Heart right ventricle (tissue), 16 donors: ENCODE measurements at regions not wholly inside any gene's neighbourhood (a gene's known extent, or its start where the extent isn't known, plus 50 kb on each side); places are given as distances from the start of the nearest gene placed in this dataset.

Source experiments
- ATAC-seq, 8 donors: fragments of 200-7000 bp; cut with Tn5 transposase; one replicate each; pipeline ENCODE4 v1.9.1; 2020; ENCODE audit warnings: mild to moderate bottlenecking in 8 of 8, moderate library complexity in 8 of 8, moderate number of reproducible peaks in 1 of 8
- DNase-seq, 2 donors: peaks; one replicate each; pipeline ENCODE4 v3.0.0-alpha.2; 2020
- H3K27ac ChIP-seq, 10 donors: fragments of 200-600 bp; sonication (generic) in 2 of 10; one replicate each; pipeline versions ENCODE4 v1.5.0 to v1.8.0; 2020 to 2022; ENCODE audit warnings: mild to moderate bottlenecking in 3 of 10
- H3K27me3 ChIP-seq, 7 donors: fragments of 200-600 bp; one replicate each; pipeline ENCODE4 v1.8.0; 2021 to 2022; ENCODE audit warnings: mild to moderate bottlenecking in 2 of 7
- H3K36me3 ChIP-seq, 9 donors: fragments of 200-600 bp; sonication (generic) in 1 of 9; one replicate each; pipeline versions ENCODE4 v1.5.0 to v1.8.0; 2020 to 2022; ENCODE audit warnings: mild to moderate bottlenecking in 2 of 9
- H3K4me1 ChIP-seq, 9 donors: fragments of 200-600 bp; sonication (generic) in 1 of 9; one replicate each; pipeline versions ENCODE4 v1.5.0 to v1.8.0; 2020 to 2022; ENCODE audit warnings: mild to moderate bottlenecking in 4 of 9
- H3K4me3 ChIP-seq, 10 donors: fragments of 200-600 bp; sonication (generic) in 2 of 10; one replicate each; pipeline versions ENCODE4 v1.5.0 to v1.8.0; 2020 to 2022; ENCODE audit warnings: mild to moderate bottlenecking in 7 of 10, moderate library complexity in 2 of 10
- H3K9me3 ChIP-seq, 11 donors: fragments of 200-600 bp in 10 of 11; sonication (generic) in 2 of 11; one replicate each; pipeline versions ENCODE4 v1.5.0 to v1.8.0; 2013 to 2022; ENCODE audit warnings: mild to moderate bottlenecking in 2 of 11, control low read depth in 1 of 11, moderate library complexity in 1 of 11
- CTCF ChIP-seq, 9 donors: fragments of 200-600 bp; sonication (generic) in 2 of 9; IDR thresholded peaks; one replicate each; pipeline versions ENCODE4 v1.5.0 to v1.8.0; 2021 to 2022; ENCODE audit warnings: antibody characterized with exemption in 9 of 9, mild to moderate bottlenecking in 5 of 9, moderate library complexity in 1 of 9
- WGBS, 2 donors: extraction: QIAGEN DNeasy Blood & Tissue Kit; methylation state at CpG; one replicate each; pipeline ENCODE4 v1.1.7; 2013; ENCODE audit warnings: inconsistent platforms in 1 of 2; 5-methylcytosine and 5-hydroxymethylcytosine counted together
- intact Hi-C, 10 donors: fragments of 100-400 bp; cut with DNase I; formaldehyde crosslinking; loops; one replicate each; pipeline versions ENCODE4 v1.11.1 to v1.14.2; 2022
- donor health status: Arrhythmogenic right ventricular cardiomyopathy.
- donor health status: ischemic (EF 13 %, LVEDD 7.1; RV severe dilation, severe dysfunction).
- donor health status: healthy with polysubstance abuse.
- donor health status: DM: no; HTN: yes; CAD: no.
- donor health status: DM: no; HTN: no; CAD: no.
- donor health status: ischemic (EF 25% LVEDD 6.9; RV normal size, moderate dysfunction).
- donor health status: ischemic (EF 25% LVEDD 5.7; RV mildly dilated, moderate dysfunction).
- donor health status: healthy.
- donor health status: DM: yes; HTN: yes; CAD: no.
- donor health status: Ischemic cardiomyopathy.
- donor health status: ischemic (EF 35%, LVEDD 5.7; RV mildly dilated, moderate dysfunction).
- donor health status: nonischemic (EF 11% LVEDD 7.7; RV severe dilation, severe dysfunction).
- donor health status: DM: yes; HTN: yes; CAD: no.
- donor health status: PGD.
- donor health status: ischemic (EF 29% LVEDD 5.4; RV normal size, mild dysfunction).
- donor health status: nonischemic (EF 23%, LVEDD 6.1; RV moderate dilation, normal function).

DNA sequence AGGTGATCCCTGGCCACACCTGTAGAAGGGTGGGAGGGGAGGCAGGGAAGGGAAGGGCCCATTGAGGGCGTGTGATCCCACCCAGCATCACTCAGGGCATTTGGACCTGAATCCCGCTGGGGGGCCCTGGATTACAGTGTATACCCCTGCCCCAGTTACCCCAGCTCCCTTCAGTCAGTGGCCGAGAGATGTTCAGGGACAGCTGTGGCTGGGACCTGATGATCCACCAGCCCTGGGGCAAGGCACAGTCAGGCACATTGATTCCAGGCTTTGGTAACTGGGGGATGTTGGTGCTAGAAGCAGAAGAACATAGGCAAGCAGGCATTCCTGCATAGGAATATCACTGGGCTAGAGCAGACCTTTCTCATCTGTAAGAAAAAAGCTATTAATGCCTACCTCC is 170.3 kb downstream of the FOXL1 start:
- WGBS, 2 donors = 77 to 78% methylated on average over 3 of the region's 3 CpGs
- Histone ChIP-seq H3K27me3 (peaks cover 0 to 5% (median 0%) of the 10 kb centered on the region in 7 donors), H3K4me3 (no peak overlapping the region), H3K4me1 (peaks cover 0 to 9% (median 0%) of the 10 kb centered on the region in 9 donors), H3K36me3 (no peaks in the 10 kb centered on the region), H3K27ac (no peak overlapping the region), H3K9me3 (no peaks in the 10 kb centered on the region)
- ATAC-seq (no peak), DNase-seq (no peak)
- no peak for TF ChIP-seq CTCF (IDR thresholded peaks at IDR 0.05)
- intact Hi-C loops = no loop called here

DNA sequence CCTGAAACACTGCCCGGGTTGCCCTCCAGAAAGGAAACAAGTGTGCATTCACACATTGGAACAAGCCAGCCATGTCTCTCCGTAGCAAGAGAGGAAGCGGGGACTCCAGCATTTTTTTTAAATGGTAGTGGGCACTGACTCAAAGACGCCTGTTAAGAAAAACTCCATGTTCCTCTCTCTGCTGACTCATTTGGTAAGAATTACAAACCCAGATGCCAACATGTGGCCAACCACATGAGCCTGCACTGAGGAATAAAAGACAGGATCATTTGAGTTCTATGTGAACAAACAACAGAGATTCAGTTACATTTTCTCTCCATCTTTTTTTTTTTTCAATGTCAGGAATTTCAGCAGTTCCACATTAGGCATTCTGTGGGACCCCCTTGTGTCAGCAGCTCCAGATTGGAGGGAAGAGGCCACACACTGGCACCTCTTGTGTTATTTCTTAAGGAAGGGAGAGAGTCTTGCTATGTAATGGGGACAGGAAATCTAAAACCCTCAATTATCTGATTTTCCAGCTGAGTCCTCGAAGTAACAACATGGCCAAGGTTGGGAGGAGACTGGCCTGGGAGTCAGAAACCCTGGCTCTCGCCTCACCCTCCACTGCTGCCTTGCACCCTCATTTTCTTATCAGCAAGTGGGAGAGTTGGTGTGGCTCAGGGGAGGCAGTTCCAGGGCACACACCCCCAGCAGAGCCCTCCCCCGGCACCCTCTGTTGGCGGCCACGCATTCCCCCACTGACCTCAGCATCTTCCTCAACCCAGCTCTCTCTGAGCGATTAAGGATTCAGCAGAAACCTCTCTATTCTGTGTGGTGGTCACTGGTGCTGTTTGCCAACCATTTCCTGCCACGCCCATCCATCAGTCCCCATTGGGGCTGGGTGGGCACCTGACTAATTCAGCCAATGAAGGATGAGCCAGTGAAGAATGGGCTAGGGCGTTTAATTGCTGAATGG is 173.0 kb downstream of the FOXL1 start:
- no peak for TF ChIP-seq CTCF (IDR thresholded peaks at IDR 0.05)
- ATAC-seq = no peak
- Histone ChIP-seq H3K36me3 (no peaks in the 10 kb centered on the region), H3K4me1 (peaks cover 0 to 15% (median 0%) of the 10 kb centered on the region in 9 donors), H3K27me3 (peaks cover 0 to 14% (median 2%) of the 10 kb centered on the region in 7 donors), H3K4me3 (no peak overlapping the region), H3K27ac (peak overlapping the region in 1 of 10 donors; percentile 1), H3K9me3 (no peaks in the 10 kb centered on the region)
- 80 to 87% methylated on average over 12 of the region's 12 CpGs for WGBS, 2 donors
- intact Hi-C loops = loop anchor here in 1 of 10 donors (10.0 kb wide), 1 partner anchor 67 kb away; no protein-coding TSS in a partner anchor
- no peak for DNase-seq

GRCh38 chr16:86752582-86753175 is 174.3 kb downstream of the FOXL1 start:
- Histone ChIP-seq H3K4me3 (no peak overlapping the region), H3K27me3 (peaks cover 0 to 27% (median 16%) of the 10 kb centered on the region in 7 donors), H3K9me3 (no peaks in the 10 kb centered on the region), H3K27ac (no peak overlapping the region), H3K4me1 (peaks cover 0 to 15% (median 0%) of the 10 kb centered on the region in 9 donors), H3K36me3 (no peaks in the 10 kb centered on the region)
- 81 to 83% methylated on average over 25 of the region's 25 CpGs for WGBS, 2 donors
- intact Hi-C loops = loop anchor here in 1 of 10 donors (10.0 kb wide), 1 partner anchor 68 kb away; no protein-coding TSS in a partner anchor
- ATAC-seq (peak in 4 of 8 donors; percentile 31 to 60 (median 35)), DNase-seq (no peak)
- no peak for TF ChIP-seq CTCF (IDR thresholded peaks at IDR 0.05)

GRCh38 chr16:86753399-86753798 is 175.1 kb downstream of the FOXL1 start:
- Histone ChIP-seq H3K27ac (no peak overlapping the region), H3K9me3 (no peaks in the 10 kb centered on the region), H3K27me3 (peaks cover 0 to 34% (median 18%) of the 10 kb centered on the region in 7 donors), H3K4me1 (peaks cover 0 to 15% (median 0%) of the 10 kb centered on the region in 9 donors), H3K4me3 (no peak overlapping the region), H3K36me3 (no peaks in the 10 kb centered on the region)
- no peak for TF ChIP-seq CTCF (IDR thresholded peaks at IDR 0.05)
- DNase-seq = no peak
- WGBS, 2 donors = 52 to 64% methylated on average over 15 of the region's 15 CpGs
- intact Hi-C loops = loop anchor here in 1 of 10 donors (10.0 kb wide), 1 partner anchor 69 kb away; no protein-coding TSS in a partner anchor
- no peak for ATAC-seq
